NCI-H69 (cell line): ENCODE measurements at regions not wholly inside any gene's neighbourhood (a gene's known extent, or its start where the extent isn't known, plus 50 kb on each side); places are given as distances from the start of the nearest gene placed in this dataset.
A peak's percentile ranks its signal among the peaks of the same experiment; 100 is the strongest.

Experiments used
- DNase-seq: peaks from one replicate; lab custom pipeline; 2025; lab: John Stamatoyannopoulos, UW

- peak; percentile 13 for DNase-seq
These were observed 128.8 kb upstream of the DLX2 start for GRCh38 chr2:172231508-172231907.

GRCh38 chr2:172232708-172233396 lies 130.2 kb upstream of the DLX2 start:
- peak; percentile 51 for DNase-seq

DNA sequence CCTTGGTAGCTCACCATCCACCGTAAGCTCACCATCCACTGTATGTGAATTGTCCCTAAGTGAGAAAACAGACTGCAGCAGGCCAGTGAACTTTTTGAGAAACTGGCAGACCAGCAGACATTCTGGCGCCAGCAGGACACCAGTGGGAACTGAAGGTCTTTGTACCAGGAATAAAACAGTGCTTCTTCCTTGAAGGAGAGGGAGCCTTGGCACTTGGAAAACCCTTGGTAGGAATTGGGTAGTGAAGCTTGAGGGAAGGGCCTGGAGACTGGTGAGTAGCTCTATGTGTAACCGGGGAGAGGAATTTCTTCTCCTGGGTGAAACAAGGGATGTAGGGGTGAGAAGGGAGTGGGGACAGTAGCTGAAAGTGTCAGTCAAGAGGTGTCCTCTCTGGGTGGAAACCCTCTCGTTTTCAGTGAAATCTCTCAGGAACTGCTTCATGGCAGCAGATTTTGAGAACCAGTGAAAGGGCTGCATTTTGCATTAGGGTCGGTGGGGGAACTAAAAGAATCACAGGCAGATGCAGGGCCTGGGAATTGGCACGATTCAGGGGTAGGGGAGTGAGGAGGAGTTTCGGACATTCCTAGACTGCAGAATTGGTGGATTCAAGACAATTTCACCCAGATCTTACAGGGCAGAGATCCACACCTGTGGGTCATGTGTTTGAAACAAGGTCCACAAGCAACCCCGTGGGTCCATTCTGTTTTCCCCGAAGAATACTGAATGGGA lies 131.5 kb upstream of the DLX2 start:
- DNase-seq: peak; percentile 36

- DNase-seq: peak; percentile 92
These were observed 132.3 kb upstream of the DLX2 start for GRCh38 chr2:172234716-172235691.

DNA sequence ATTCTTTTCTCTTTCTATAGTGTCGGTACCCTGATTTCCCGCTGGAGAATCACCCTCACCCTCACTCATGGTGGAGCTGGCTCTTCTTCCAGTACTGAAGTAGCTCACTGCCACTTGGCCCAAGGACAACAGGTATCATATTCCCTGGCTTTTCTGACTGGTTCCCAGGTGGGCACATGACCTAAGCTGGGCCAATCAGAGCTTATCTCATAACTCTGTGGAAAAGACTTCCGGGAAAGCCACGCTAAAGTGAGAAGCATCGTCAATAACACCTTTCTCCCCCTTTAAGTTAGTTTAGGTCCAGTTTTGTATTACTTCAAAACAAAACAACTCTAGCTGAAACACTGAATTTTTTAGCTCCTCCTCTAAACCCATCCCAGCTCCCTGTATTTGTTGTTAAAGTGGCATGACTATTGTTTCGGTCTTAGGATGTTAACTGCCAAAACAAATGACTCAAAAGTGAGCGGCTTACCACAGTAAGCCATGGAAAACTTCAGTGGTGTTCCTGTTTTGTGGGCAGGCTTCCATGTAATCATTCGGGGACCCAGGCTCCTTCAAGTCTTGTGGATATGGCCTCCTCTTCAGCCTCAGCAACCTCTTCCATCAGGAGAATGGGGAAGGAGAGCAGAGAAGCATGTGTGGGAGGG lies 137.4 kb upstream of the DLX2 start:
- DNase-seq: no peak

DNA sequence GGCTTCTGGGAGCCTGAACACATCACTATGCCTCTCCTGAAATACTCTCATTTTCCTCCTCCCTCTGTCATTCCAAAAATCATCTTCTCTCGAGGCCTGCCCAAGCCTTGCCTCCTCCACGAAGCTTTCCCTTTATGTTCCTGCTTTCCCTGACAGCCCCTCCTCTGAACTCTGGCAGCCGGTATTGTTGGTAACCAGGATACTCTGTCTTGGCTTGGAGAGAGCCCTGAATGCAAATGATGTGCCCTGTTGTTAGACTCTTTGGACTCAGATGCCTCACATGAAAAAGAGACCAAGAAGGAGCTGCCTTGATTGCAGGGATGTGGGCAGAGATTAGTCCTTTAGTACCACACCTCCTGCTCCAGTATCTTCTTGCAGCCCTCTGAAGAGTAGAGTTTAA lies 138.5 kb upstream of the DLX2 start:
- no peak for DNase-seq

DNA sequence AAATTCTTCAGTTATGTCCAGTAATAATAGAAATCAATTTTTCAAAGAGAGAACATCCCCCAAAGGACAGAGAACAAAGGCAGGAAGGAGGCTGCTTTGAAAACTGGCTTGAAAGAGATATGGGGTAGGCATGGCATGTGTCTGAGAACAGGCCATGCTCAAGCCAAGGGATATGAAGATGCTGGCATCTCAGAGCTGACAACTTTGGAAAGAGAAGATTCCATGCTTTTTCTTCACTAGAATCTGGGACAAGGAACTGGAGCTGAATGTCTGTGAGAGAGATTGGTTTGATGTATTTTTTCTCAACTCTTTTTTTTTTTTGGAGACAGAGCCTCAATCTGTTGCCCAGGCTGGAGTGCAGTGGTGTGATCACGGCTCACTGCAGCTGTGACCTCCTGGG lies 139.8 kb upstream of the DLX2 start:
- DNase-seq: no peak

- peak; percentile 30 for DNase-seq
These were observed 140.3 kb upstream of the DLX2 start for GRCh38 chr2:172242961-172243360.

DNA sequence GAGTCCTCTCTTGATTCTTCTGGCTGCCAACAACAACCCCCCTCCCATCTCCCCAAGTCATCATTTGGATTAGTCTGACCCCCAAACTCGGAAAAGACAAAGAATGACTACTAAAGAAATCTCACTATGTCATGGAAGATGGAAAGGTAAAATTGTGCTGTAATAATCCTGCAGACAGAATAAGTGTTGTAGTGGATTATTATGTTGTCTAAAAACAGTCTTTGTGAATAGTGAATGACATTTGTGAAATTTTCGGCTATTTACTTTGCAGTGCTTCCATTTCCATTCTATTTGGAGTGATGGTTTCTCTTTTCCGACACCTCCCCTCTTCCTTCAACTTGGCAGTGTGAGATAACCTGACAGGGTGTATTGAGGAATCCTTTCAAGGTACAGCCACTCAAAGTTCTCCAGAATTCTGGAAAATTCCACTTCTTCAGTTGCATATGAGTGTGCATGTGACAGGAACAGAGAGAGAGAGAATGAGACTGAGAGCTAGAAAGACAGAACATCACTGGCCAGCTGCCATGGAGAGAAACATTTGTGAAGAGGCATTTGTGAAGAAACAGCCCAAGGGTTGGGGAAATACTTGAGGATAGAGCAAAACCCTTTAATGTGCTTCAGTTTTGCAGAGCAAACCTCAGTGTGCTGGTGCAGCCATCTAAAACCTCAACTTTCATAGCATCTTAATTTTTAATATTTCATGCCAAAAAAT lies 141.9 kb upstream of the DLX2 start:
- DNase-seq: no peak

GRCh38 chr2:172246649-172247048 lies 143.9 kb upstream of the DLX2 start:
- DNase-seq: peak; percentile 15

DNA sequence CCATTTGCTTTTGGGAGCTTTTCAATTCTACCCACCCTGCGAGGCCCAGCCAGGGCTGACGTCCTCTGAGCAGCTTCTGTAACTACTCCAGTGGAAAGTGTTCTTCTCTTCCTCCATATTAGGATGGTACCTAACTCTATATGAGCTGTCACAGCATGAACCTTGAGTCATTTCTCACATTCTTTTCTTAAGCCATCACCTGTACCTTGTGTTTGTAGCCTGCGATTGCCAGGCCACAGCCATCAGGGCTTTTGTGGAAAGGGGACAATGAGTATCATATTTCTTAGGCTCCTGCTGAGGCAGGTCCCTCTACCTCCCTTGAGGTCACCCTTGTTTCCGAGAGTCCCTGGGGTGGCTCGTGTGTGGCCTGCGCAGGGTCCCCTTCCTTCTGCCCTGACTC lies 144.5 kb upstream of the DLX2 start:
- DNase-seq: peak; percentile 34

DNA sequence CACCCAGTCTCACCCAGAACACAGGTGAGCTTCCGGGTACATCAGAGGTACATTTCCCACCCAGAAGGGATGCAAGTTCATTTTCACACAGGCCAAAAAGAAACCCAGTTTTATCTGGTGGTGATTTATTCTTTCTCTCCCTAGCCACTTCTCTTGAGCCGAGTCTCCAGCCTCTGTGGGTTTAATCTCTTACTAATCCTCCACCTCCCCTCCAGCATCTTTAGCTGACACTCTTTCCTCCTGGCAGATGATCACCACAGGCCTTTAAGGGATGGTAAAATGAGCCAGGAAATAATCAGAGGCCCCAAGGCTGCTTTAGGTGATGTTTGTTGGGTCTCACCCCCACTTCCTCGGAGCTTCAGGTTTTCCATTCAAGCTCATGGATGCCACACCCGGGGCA lies 145.7 kb upstream of the DLX2 start:
- DNase-seq: peak; percentile 34

DNA sequence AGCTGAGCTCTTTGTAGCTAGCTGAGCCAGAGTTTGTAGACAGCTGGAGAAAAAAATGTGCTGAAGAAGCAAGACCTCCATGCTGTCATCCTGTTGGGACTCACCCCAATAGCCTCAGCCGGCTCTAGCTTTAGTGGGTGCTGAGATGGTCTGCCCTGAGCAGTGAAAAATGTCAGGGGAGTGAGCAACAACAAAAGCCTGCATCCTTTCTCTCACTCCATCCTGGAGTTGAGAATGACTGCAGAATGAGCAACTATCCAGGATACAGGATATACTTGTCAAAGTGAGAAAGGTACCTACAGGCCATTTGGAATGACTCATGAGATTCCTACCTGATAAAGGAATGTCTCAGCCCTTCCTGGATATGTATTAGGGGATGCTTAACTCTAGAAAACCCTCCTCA lies 146.1 kb upstream of the DLX2 start:
- DNase-seq: no peak

DNA sequence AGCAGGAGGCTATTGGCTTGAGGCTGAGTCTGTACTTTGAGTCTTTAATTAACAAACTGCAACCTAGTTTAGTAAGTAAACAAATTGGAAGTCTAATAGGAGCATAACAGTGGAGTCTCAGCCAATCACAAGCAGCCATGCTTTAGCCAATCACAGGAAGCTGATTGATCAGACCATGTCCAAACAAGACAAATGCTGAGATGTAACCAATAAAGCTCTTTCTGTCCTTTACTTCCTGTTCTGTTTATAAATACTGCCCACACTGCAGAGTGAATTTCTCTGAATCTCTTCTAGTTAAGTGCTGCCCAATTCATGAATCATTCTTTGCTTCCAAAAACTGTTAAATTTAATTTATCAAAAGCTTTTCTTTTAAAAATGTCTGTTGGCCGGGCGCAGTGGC lies 146.6 kb upstream of the DLX2 start:
- DNase-seq: no peak

DNA sequence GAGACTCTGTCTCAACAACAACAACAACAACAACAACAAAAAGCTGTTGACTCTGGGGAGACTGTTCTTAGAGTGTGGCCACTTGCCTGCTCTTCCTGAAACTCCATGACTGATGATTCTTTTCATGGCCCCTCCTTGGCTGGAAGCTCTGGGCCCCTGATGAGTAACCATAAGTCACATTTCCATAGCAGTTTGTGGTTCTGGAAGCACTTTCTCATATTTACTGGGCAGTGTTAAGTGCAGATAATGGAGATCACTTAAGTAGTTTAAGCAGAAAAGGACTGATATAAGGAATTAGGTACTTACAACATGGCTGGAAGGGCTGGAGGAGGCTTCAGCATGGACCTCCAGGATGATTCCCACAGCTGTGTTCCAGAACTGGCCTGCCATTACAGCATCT lies 147.3 kb upstream of the DLX2 start:
- no peak for DNase-seq

GRCh38 chr2:172251231-172251630 lies 148.5 kb upstream of the DLX2 start:
- no peak for DNase-seq

DNA sequence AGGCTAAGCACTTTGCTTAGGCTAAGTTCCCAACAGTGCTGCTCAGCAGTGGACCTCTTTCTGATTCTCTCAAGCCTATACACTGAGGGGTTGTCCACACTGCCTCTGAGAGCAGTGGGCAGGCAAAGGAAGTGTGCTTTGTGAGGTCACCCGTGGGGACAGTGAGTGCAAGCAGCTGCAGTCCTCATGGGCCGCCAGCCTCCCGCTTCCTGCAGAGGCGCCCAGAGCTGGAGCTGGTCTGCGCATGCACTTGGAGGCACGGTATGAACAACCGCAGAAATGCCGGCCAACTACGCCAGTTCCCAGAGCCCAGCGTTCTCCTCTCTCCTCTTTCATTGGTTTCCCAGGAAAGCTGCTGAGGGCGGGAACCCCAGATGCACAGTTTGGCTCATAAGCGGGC lies 149.5 kb upstream of the DLX2 start:
- DNase-seq: no peak

- DNase-seq: peak; percentile 66
These were observed 150.7 kb upstream of the DLX2 start for GRCh38 chr2:172253190-172254052.

- DNase-seq: peak; percentile 75
These were observed 154.2 kb upstream of the DLX2 start for GRCh38 chr2:172256886-172257285.

GRCh38 chr2:172259827-172260226 lies 157.1 kb upstream of the DLX2 start:
- DNase-seq: no peak
